HuH-7 (cell line): ENCODE measurements at regions not wholly inside any gene's neighbourhood (a gene's known extent, or its start where the extent isn't known, plus 50 kb on each side); places are given as distances from the start of the nearest gene placed in this dataset.

Source experiments
- DNase-seq: peaks from one replicate; pipeline ENCODE4 v3.0.0; 2011; ENCODE audit warnings: low spot score

DNA sequence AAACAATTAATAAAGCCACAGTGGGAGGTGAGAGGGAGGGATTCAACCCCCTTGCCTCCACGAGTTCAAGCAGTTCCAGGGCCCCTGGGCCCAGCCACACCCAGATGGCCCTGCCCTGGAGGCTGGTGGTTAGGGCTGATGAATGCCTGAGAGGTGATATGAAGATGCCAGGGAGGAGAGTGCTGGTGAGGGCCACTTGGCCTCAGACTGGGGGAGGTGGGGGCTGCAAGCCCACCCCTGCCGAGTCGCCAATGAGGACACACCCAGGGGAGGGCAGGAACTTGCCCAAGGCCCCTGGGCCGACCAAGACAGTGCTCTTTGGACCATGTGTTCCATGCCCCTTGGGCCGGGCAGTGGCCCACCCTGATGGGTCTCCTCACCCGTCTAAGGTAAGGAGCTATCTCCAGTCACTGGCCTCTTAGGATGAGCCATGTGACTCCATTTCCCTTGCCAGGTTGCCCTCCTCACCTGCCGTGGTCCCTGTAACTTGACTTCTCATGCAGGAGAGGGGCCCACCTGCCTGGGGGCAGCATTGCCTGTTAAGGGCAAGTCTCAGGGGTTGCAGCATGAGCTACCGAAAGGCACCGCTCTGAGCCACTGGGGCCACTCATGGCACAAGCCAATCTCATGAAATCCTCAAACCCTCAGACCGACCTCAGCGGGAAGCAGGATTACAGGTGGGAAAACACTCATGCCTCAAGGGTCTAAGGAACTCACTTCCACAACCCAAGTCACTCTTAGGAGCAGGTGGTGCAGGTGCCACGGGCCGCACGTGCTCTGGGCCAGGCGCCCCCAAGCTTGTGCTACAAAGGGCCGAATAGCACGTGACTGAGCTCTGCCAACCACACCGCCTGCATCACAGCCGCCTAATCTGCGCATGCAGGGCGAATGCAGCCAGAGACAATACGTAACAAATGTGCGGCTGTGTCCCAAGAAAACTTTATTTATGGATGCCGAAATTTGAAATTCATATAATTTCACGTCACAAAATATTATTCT, 147.4 kb upstream of the MLN start:
- DNase-seq = no peak

DNA sequence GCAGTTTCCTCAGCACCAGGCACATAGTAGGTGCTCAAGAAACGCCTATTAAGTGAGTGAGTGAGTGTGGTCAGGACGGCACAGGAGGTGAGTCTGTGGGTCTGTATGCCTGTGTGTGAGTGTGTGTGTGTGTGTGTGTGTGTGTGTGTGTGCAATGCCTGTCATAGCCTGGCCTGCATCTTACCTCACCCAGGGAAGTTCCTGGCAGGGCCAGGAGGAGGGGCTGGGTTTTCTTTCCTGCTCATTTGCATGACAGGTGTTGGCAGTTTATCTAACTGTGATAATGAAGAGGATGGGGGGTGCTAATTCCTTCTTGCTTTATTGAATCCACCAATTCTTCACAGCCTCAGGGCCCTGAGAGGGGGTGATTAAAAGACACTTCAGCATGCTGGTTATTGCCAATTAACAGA, 146.7 kb upstream of the MLN start:
- DNase-seq = no peak

DNA sequence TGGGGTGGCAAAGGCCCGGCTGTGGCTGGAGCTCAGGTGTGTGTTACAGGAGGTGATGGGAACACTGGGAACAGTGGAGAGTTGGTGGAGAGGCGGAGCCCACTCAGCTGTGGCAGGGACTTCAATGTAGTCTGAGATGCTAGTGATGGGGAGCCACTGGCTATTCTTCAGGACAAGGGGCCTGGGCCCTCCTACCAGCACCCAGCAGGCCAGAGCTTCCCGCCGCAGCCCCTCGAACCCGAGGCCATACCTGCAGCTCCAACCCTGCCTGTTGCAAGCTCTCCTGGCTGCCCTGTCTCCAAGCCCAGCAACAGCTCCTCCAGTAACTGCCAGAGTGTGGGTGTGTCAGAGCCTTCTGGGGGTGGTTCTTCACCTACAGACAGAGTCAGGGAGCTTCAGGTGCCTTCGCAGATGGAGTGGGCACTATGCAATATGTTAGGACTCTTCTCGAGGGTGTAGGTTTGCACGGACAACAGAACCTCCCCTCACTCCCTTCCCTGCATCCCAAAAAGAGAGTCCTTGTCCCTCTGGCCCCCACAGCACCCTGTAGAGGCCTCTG, 146.2 kb upstream of the MLN start:
- DNase-seq = no peak

DNA sequence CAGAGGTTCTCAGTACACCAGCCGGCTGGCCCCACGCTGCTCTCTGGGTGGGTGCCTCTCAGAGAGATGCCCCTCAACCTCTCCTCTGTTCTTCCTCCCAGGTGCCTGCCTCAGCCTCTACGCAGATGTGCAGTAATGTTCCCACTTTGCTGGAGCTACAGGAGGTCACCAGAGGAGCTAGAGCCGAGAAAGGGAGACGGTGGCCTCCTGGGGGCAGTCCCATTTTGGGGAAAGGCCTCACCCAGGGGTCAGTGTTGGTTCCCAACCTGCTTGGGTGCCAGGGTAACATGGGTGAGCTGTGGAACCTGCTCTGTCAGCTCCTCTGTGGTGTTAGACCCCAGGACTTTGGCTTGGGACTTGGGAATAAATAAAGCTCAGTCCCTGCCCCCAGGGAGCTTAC, 145.3 kb upstream of the MLN start:
- no peak for DNase-seq

GRCh38 chr6:33947916-33948594, 144.3 kb upstream of the MLN start:
- DNase-seq = no peak

- DNase-seq = no peak
Observed at GRCh38 chr6:33947047-33947446, 143.2 kb upstream of the MLN start.

DNA sequence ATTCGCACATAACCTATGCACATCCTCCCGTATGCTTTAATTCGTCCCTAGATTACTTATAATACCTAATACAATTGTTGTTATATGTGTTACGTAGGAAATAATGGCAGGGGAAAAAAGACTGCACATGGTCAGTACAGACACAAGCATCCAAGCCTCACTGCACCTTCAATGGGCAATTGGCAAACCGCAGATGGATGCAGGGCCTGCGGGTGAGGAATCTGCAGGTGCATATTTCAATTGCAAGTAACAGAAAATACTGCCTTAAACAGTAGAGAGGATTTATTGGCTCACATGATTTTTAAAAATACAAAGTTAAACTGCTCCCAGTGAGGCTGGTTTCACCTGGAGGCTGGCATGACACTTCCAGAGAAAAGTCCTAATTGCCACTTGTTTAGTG, 142.1 kb upstream of the MLN start:
- DNase-seq = no peak

DNA sequence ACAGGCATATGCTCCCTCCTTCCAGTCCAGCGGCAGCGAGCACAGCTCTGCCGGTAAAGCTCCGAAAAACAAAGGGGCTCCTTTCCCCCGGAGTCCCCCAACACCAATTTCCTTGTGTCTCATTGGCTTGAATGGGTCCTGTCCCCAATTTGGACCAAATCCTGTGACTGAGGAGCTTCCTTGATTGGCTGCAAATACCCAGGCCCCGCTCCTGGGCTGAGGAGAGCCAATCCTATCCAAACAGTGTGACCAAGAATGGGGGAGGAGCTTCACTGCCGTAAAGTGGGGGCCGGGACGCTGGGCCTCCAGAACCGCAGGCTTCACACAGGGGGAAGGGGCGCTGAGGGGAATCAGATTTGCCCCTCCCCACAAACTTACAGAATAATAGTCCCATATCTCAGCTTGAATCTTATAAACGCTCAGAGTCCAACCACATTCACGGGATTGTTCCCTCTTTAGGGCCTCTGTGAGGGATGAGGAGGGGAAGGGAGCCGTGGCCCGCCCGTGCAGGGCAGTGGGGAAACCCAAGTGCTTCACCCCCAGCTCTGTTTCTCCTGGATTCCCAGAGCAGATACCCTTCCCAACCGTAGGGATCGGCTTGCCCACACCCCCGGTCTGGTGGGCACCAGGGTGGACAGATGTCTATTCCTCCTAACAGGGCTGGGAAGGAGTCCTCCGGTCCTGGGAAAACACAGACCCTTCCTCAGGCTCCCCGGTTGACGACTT, 141.0 kb upstream of the MLN start:
- no peak for DNase-seq

DNA sequence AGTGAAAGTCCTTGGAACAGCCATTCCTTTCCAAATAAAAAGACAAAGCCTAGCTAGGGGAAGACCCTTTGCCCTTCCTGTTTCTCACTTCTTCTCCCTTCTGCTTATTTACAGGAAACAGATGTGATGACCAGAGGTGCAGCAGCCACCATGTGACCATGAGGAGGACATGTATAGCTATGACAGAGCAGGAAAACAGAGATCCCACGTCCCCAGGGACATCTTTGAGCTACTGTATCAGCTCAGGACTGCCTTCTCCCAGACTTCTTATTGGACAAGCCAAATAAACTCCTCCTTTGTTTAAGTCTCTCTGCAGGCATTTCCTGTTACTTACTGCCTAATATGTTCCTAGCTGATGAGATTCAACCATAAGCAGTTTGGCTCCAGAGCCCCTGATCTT, 133.1 kb upstream of the MLN start:
- DNase-seq = no peak

DNA sequence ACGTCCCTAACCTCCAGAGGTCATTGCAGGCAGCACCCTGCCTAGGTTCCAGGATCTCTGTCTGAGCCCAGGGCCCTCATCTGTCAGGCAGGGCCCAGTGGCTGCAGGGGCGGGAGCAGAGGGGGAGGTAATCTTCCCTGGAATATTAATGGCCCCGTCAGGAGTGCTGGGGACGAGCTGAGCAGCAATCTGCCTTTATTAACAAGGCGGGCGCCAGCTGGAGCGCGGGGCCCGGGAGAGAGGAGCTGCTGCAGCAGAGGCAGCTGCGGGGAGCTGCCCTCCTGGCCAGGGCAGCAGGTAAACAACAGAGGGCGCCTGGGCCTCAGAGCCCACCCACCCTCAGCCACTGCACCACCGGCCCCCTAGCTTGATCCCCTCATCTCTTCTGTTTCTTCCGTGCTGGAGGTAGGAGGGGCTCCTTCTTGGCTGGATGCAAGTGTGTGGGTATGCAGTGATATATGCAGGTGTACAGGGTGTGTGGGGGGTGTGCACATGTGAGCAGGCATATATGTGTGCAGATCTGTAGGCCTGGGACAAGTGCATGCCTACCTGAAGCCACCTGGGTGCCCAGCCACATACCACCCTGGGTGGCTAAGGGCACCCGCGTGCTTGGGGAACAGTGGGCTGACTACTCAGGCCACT, 131.8 kb upstream of the MLN start:
- DNase-seq = no peak

- DNase-seq = no peak
Observed at GRCh38 chr6:33934731-33935270, 131.0 kb upstream of the MLN start.

DNA sequence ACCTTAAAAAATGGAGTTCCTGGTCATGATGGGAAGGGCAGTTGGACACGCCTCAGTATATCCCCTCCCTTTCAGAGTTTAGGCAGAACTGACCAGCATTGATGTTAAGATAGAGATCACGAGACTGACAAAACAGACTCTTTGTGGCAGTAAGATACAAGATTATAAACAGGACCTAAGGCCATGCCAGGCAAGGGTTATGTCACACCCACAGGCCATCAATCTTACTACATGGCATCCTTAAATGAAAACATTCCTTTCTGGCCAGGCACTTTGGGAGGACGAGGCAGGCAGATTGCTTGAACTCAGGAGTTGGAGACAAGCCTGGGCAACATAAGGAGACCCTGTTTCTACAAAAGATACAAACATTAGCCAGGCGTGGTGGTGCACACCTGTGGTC, 129.3 kb upstream of the MLN start:
- no peak for DNase-seq

- DNase-seq = no peak
Observed at GRCh38 chr6:33931799-33932198, 128.0 kb upstream of the MLN start.

- no peak for DNase-seq
Observed at GRCh38 chr6:33929575-33930288, 125.9 kb upstream of the MLN start.

DNA sequence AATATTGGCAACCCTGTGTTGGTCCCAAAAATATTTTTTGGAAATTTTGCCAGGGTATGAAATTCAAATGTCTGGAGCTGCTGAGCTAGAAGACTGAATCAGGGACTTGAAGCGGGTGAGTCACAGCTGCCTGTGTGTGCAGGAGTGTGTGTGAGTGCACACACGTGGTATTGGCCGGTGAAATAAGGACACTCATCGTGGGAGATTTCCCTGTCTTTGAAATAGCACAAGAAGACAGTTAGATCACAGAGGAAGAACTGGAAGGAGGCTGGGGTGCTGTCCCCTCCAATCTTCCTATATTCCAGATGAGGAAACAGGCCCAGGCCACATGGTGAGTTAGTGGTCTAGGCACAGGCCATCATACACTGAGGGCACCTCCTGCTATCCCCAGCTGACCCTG, 123.8 kb upstream of the MLN start:
- no peak for DNase-seq

GRCh38 chr6:33927112-33927511, 123.3 kb upstream of the MLN start:
- DNase-seq = no peak

DNA sequence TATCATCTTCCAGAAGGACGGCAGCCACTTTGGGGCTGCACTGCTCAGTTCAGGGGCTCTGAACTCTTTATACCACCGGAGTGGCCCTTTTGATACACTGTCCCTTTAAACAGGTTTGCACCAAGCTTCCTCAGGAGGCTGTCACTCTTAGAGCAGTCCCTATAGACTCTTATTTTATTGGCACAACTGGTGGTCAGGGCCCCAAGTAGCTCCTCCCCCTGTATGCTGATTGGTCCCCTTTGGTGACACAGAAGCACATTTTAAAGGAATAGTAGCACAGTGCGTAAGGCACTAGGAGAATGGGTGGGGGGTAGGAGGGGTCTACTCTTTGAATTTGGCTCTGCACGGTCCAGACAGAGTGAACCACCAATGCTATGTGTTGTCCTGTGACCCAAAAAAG, 122.6 kb upstream of the MLN start:
- DNase-seq = peak; percentile 17

DNA sequence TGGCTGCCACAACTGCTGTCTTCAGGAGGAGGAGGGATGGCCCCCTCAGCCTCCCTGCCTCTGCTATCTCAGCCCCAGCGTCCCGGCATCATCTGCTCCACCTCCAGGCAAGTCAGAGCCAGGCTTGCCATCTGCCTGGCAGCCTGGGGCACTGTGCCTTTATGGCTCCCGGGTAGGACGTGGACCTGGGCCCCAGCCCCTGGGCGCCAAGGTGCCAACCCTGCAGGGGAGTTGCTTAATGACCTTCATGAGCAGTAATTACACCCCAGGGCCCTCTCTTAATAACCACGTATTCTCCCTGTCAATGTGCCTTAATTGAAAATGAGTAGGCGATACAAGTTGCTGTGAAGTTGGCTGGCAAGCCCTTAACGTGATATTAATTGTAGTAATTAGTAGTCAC, 122.1 kb upstream of the MLN start:
- no peak for DNase-seq

GRCh38 chr6:33925210-33925609, 121.4 kb upstream of the MLN start:
- no peak for DNase-seq

GRCh38 chr6:33924681-33925080, 120.9 kb upstream of the MLN start:
- DNase-seq = no peak
